ENCODE measurements at regions not wholly inside any gene's neighbourhood (a gene's known extent, or its start where the extent isn't known, plus 50 kb on each side); places are given as distances from the start of the nearest gene placed in this dataset.
"Not testable (repeated sequence)": the region's sequence is repeated elsewhere in the genome, so short reads cannot be mapped to it uniquely, and the experiment has no call there.

DNA sequence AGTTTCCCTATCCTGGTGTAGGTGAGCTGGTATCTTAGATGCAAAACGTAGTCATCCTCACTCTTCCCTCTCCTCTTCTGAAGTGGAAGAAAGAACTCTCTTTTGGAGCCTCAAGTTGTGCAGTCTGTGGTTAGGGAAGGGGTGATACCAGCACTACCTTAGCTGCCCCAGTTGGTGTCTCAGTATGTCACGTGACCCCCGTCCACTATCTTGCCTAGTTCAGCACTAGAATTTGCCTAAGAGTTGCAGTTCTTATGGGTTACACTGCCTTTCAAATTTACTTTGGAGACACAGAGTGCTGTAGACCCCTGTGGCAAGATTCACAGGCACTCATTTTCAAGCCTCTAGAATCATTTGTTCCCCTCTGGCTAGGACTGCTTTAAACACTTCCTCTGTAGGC, 322.8 kb upstream of the EDA2R start:
- Mint-ChIP-seq H3K27ac (no peak overlapping the region), H3K4me3 (no peak overlapping the region), H3K4me1 (ENCODE audit: low read depth) (no peaks in the 10 kb centered on the region), H3K27me3 (peaks cover 16% of the 10 kb centered on the region), H3K9me3 (peaks cover 14% of the 10 kb centered on the region), H3K36me3 (ENCODE audit: low read depth) (no peaks in the 10 kb centered on the region)
- no peak for DNase-seq

DNA sequence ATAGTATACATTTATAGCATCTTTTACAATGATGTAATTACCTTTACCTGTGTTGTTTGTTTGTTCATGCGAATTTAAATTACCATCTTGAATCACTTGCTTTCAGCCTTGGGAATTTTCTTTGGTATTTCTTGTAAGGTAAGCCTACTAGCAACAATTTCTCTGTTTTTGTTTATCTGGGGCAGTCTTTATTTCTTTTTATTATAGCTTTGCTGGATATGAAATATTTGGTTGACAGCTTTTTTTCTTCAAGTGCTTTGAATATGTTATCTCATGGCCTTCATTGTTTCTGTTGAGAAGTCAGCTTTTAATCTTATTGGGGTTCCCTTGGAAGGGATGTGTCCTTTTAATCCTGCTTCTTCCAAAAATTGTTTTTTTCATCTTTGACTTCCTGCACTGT, 292.8 kb upstream of the EDA2R start:
- Mint-ChIP-seq H3K4me3 (no peak overlapping the region), H3K36me3 (ENCODE audit: low read depth) (no peaks in the 10 kb centered on the region), H3K4me1 (ENCODE audit: low read depth) (no peaks in the 10 kb centered on the region), H3K9me3 (peaks cover 4% of the 10 kb centered on the region), H3K27me3 (peaks cover 12% of the 10 kb centered on the region), H3K27ac (no peak overlapping the region)
- no peak for DNase-seq

DNA sequence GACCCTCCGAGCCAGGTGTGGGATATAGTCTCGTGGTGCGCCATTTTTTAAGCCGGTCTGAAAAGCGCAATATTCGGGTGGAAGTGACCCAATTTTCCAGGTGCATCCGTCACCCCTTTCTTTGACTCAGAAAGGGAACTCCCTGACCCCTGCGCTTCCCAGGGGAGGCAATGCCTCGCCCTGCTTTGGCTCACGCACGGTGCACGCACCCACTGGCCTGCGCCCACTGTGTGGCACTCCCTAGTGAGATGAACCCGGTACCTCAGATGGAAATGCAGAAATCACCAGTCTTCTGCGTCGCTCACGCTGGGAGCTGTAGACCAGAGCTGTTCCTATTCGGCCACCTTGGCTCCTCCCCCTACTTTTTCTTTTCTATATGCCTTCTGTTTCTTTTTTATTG, 291.6 kb upstream of the EDA2R start:
- not testable (repeated sequence) for H3K4me1 Mint-ChIP-seq (ENCODE audit: low read depth); H3K9me3 Mint-ChIP-seq; H3K27ac Mint-ChIP-seq; H3K36me3 Mint-ChIP-seq (ENCODE audit: low read depth); H3K27me3 Mint-ChIP-seq; DNase-seq; H3K4me3 Mint-ChIP-seq

DNA sequence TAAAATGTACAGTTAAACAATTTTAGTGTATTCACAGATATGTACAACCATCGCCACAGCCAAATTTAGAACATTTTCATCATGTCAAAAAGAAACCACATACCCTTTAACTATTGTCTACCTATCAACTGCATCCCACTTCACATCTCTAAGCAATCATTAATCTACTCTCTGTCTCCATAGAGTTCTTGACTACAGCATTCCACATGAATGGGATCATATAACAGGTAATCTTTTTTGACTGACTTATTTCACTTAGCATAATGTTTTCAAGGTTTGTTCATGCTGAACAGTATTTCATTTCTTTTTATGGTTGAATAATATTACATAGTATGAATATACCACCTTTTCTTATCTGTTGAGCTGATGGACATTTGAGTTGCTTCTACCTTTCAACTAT, 281.4 kb upstream of the EDA2R start:
- Mint-ChIP-seq H3K36me3 (ENCODE audit: low read depth) (no peaks in the 10 kb centered on the region), H3K4me1 (ENCODE audit: low read depth) (no peaks in the 10 kb centered on the region), H3K9me3 (no peaks in the 10 kb centered on the region), H3K27me3 (peaks cover 19% of the 10 kb centered on the region), H3K27ac (no peak overlapping the region), H3K4me3 (no peak overlapping the region)
- no peak for DNase-seq

DNA sequence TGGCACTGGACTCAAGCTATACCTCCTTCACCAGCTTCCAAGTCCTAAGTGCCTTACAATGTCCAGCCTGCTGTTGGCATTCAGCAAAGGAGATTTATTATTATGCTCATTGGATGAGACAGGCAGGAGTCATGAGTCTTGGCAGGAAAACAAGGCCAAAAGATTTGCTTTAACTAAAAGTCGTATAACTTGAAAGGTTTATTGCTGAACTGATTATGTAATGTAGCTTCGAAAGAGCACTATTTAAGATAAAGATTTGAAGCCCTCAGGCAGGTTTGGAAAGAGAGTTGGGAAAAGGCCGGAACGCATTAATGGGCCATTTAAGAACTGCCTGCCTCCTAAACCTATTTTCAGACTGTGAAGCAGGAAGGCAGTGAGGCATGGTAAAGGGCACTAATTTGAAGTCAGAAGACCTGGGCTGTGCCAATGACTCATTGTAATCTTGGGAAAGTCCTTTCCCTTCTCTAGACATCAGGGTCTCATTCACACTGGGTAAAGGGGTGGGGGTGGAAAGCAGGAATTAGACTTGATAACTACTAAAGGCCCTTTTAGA, 280.5 kb upstream of the EDA2R start:
- H3K36me3 Mint-ChIP-seq (ENCODE audit: low read depth) = no peaks in the 10 kb centered on the region
- H3K4me3 Mint-ChIP-seq = no peak overlapping the region
- no peaks in the 10 kb centered on the region for H3K9me3 Mint-ChIP-seq
- no peak overlapping the region for H3K27ac Mint-ChIP-seq
- no peaks in the 10 kb centered on the region for H3K4me1 Mint-ChIP-seq (ENCODE audit: low read depth)
- DNase-seq = no peak
- H3K27me3 Mint-ChIP-seq = peaks cover 29% of the 10 kb centered on the region

DNA sequence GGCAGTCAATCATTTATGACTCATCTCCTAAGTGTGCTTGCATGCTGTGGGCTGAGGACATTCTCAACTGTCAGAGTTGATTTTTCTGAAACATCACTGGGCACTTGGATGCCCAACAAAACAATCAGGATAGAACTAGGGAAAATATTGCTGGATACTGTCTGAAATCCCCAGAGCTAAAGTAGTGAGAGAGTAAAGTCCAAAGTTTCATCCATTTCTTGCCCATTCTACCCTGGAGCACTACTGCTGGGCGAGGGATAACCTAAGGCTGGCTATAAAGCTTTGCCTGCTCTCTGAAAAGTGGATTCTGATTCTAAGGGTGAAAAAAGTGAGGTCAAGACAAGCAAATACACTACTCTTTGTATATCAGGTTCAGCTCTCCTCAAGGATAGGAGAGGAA, 279.6 kb upstream of the EDA2R start:
- Mint-ChIP-seq H3K27ac (no peak overlapping the region), H3K9me3 (no peaks in the 10 kb centered on the region), H3K4me3 (no peak overlapping the region), H3K4me1 (ENCODE audit: low read depth) (no peaks in the 10 kb centered on the region), H3K36me3 (ENCODE audit: low read depth) (no peaks in the 10 kb centered on the region), H3K27me3 (peaks cover 31% of the 10 kb centered on the region)
- no peak for DNase-seq

DNA sequence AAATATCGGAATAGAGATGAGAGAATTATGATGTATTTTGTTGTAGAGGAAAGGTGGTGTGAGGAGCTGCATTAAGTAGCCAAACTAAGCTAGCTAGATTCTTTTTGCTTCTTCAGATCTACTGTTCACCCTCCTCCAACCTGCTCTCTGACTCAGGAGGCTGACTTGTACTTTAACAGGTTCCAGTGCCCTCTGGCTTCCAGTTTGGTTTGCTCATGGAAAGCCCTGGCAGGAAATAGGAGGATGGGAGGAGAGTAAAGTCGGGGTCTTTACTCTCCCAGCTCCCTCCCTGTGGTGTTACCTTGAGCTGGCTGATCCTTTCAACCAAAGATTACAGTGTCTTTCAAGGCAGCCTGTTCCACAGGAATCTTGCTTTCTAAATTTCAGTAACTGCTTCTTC, 277.0 kb upstream of the EDA2R start:
- Mint-ChIP-seq H3K27ac (no peak overlapping the region), H3K27me3 (peaks cover 51% of the 10 kb centered on the region), H3K36me3 (ENCODE audit: low read depth) (no peaks in the 10 kb centered on the region), H3K4me1 (ENCODE audit: low read depth) (no peaks in the 10 kb centered on the region), H3K4me3 (no peak overlapping the region), H3K9me3 (no peaks in the 10 kb centered on the region)
- DNase-seq = no peak

DNA sequence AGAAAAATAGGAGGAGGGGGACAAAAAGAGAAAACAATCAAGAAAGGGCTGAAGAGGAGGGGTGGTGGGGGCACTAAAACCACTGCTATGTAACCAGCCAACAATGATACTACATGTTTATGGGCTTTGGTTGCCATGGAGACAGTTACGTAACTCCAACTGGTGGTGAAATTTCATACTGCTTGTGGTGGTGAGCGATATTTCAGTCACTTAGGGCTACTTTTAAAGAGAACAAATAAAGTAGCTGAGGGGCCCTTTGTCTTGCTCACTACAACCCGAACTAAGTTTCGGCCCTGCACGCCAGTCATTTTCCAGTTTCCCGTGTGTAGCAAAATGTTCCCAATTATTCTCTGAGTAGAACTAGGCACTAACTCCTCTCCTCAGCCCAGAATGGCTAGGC, 275.2 kb upstream of the EDA2R start:
- Mint-ChIP-seq H3K27me3 (peaks cover 51% of the 10 kb centered on the region), H3K4me1 (ENCODE audit: low read depth) (no peaks in the 10 kb centered on the region), H3K27ac (no peak overlapping the region), H3K9me3 (no peaks in the 10 kb centered on the region), H3K36me3 (ENCODE audit: low read depth) (no peaks in the 10 kb centered on the region), H3K4me3 (no peak overlapping the region)
- no peak for DNase-seq

DNA sequence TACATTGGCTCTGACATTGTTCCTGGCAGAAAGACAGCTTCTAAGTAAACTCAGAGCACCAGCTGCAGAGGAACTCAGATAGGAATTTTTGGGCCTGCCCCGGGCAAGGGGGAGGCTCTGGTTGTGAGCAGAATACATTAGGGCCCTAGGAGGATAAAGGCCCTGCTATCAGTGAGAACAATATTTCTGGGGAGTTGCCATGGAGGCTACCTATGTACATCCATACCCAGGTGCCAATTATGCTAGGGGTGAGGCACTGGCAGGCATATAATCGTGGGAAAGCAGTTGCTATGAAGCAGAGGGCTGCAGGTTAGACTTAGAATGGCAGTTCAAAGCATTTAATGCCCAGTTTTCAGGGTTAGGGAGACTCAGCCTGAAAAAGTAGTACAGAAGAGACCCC, 273.5 kb upstream of the EDA2R start:
- Mint-ChIP-seq H3K27me3 (peaks cover 49% of the 10 kb centered on the region), H3K4me1 (ENCODE audit: low read depth) (no peaks in the 10 kb centered on the region), H3K9me3 (no peaks in the 10 kb centered on the region), H3K36me3 (ENCODE audit: low read depth) (no peaks in the 10 kb centered on the region), H3K27ac (no peak overlapping the region), H3K4me3 (no peak overlapping the region)
- no peak for DNase-seq

DNA sequence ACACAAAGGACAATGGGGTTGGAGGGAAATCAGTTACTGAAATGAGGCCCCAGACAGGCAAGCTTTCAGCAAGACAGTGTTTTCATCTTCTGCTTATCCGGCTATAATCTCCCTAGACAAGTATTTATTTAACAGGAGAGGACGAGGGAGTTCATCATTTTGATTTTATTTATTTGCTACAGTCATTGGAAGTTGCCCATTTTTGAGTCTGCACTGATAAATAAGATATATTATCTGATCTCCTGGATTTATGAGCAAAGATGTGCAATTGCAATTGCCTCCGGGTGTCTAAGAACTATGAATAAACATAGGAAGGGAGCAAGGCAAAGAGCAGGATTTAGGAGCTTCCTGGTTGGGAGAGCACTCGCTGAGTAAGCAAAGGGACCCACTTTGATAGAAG, 263.2 kb upstream of the EDA2R start:
- H3K27ac Mint-ChIP-seq = no peak overlapping the region
- H3K4me1 Mint-ChIP-seq (ENCODE audit: low read depth) = no peaks in the 10 kb centered on the region
- no peaks in the 10 kb centered on the region for H3K36me3 Mint-ChIP-seq (ENCODE audit: low read depth)
- no peaks in the 10 kb centered on the region for H3K9me3 Mint-ChIP-seq
- H3K27me3 Mint-ChIP-seq = peaks cover 28% of the 10 kb centered on the region
- no peak overlapping the region for H3K4me3 Mint-ChIP-seq
- no peak for DNase-seq

DNA sequence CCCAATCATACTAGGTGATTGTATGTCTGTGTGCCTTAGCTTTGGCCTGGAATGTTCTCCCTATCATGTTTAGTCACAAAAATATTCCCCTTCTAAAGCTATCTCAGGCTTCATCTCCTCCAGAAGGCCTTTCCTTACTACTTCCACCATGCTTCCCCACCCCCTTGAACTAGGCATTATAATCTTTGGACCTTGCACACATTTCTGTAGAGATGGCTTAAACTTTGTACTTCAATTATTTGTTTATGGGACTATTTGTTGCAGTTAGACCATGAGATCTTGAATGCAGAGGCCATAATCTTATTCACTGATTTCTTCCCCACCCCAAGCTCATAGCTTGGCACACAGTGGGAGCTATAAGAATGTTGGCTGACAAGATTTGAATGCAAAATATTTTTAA, 262.0 kb upstream of the EDA2R start:
- Mint-ChIP-seq H3K27ac (no peak overlapping the region), H3K4me1 (ENCODE audit: low read depth) (no peaks in the 10 kb centered on the region), H3K27me3 (peaks cover 28% of the 10 kb centered on the region), H3K9me3 (no peaks in the 10 kb centered on the region), H3K36me3 (ENCODE audit: low read depth) (no peaks in the 10 kb centered on the region), H3K4me3 (no peak overlapping the region)
- no peak for DNase-seq

DNA sequence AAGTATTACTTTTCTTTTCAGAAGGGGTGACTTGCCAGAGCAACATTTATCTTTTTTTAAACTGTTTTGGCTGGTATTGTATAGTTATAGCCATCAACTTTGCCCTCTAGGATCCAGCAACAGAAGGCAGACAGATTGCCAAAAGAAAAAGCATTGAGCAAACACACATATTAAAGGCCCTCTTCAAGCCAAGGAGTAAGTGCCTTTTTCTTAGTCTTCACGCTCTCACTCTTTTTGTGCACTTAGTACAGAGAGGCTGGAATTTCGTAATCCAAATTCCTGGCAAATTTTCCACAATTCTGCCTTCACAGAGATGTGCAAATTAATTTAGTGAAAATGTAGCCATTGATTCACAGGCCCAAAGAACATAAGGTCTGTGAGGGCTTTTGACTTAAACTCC, 253.1 kb upstream of the EDA2R start:
- DNase-seq = no peak
- no peaks in the 10 kb centered on the region for H3K36me3 Mint-ChIP-seq (ENCODE audit: low read depth)
- H3K27me3 Mint-ChIP-seq = peaks cover 39% of the 10 kb centered on the region
- H3K4me3 Mint-ChIP-seq = no peak overlapping the region
- no peaks in the 10 kb centered on the region for H3K9me3 Mint-ChIP-seq
- no peak overlapping the region for H3K27ac Mint-ChIP-seq
- no peaks in the 10 kb centered on the region for H3K4me1 Mint-ChIP-seq (ENCODE audit: low read depth)

DNA sequence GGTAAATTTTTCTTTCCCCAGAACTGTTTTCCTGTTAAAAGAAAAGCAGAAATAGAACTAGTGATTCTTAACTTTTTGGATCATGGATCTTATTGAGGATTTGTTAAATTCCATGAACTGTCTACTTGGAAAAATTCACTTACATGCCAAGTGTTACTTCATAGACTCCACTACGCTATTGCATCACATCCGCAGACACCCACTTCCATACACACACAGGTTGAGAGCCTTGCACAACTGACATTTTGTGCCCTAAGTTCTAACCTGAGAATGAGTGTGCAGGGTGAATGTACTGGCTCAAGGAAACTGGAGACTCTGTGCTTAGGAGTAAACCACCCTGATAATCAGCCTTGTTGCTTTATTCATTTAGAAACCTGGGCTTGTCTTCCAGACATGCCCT, 250.5 kb upstream of the EDA2R start:
- Mint-ChIP-seq H3K9me3 (no peaks in the 10 kb centered on the region), H3K27me3 (peaks cover 42% of the 10 kb centered on the region), H3K4me3 (no peak overlapping the region), H3K36me3 (ENCODE audit: low read depth) (no peaks in the 10 kb centered on the region), H3K27ac (no peak overlapping the region), H3K4me1 (ENCODE audit: low read depth) (no peaks in the 10 kb centered on the region)
- DNase-seq = no peak

DNA sequence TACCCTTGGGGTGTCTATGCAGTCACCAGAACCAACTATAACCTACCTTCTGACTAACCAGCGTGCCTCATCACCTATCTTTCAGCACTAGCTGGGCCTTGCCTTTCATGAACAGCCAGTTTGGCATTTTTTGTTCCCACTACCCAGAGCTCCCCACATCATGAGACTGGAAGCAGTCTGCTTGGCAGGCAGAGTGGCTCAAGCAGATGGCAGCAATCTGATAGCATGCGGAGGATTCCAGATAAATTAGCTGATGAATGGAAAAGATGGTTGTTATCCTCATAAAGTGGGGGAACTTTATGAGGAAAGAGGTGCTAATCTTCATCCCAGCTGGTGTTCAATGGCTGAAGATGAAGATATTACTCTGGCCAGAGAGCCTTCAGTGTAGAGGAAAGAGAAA, 243.2 kb upstream of the EDA2R start:
- Mint-ChIP-seq H3K9me3 (no peaks in the 10 kb centered on the region), H3K27ac (no peak overlapping the region), H3K27me3 (peaks cover 22% of the 10 kb centered on the region), H3K4me1 (ENCODE audit: low read depth) (no peaks in the 10 kb centered on the region), H3K36me3 (ENCODE audit: low read depth) (no peaks in the 10 kb centered on the region), H3K4me3 (no peak overlapping the region)
- DNase-seq = no peak

DNA sequence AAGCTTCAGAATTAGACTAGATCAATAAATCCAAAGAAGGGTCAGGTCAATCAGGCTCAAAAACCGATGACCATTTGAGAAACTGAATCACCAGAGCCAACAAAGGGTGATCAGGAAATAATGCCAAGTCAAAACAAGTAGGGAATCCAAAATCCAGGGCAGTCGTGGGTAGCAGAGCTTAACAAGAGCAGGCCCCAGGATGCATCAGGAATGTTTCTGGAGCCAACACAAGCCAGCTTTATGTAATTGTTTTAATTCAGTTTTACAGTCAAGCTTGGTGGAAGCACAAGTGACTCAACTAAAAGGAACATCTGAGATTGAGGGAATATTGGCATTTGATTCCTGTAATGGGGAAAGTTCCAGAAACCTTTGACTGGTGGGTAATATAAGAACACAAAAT, 237.9 kb upstream of the EDA2R start:
- Mint-ChIP-seq H3K36me3 (ENCODE audit: low read depth) (no peaks in the 10 kb centered on the region), H3K27me3 (peaks cover 41% of the 10 kb centered on the region), H3K27ac (no peak overlapping the region), H3K4me3 (no peak overlapping the region), H3K4me1 (ENCODE audit: low read depth) (no peaks in the 10 kb centered on the region), H3K9me3 (no peaks in the 10 kb centered on the region)
- no peak for DNase-seq

DNA sequence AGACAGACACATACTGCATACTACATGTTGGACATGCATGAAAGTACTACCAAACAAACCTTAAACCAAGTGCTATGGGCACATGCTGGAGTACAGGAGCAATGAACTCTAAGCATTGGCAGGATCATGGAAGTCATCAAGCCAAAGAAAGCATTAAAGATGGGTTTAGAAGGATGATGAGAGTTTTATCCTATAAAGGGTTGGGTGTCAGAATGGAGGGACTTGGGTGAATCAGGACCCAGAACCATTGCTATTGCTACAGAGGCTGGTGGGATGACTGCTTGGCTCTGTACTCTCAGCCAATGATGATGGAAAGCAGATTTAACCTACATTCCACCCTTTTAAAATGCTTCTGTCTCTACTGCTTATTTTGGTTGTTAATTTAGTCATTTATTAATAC, 233.9 kb upstream of the EDA2R start:
- DNase-seq = no peak
- H3K36me3 Mint-ChIP-seq (ENCODE audit: low read depth) = no peaks in the 10 kb centered on the region
- H3K27me3 Mint-ChIP-seq = peaks cover 43% of the 10 kb centered on the region
- no peaks in the 10 kb centered on the region for H3K4me1 Mint-ChIP-seq (ENCODE audit: low read depth)
- H3K4me3 Mint-ChIP-seq = no peak overlapping the region
- no peak overlapping the region for H3K27ac Mint-ChIP-seq
- no peaks in the 10 kb centered on the region for H3K9me3 Mint-ChIP-seq

Measured in activated T-cell treated with anti-CD3 and anti-CD28 coated beads, Interleukin-2, amount 50 U/mL, for 24 hours (primary cell).